H1 (cell line): ENCODE measurements at regions not wholly inside any gene's neighbourhood (a gene's known extent, or its start where the extent isn't known, plus 50 kb on each side); places are given as distances from the start of the nearest gene placed in this dataset.

Source experiments
- CHD7 ChIP-seq: fragments of 300-600 bp; sonication (generic); IDR thresholded peaks from 2 replicates; pipeline ENCODE4 v1.7.1; 2012; ENCODE audit warnings: low read length, moderate library complexity, mild to moderate bottlenecking, inconsistent platforms; ENCODE audit not compliant: insufficient replicate concordance
- CTCF ChIP-seq, 3 experiments: IDR thresholded peaks; 1 replicate in 2 of 3; 2 replicates in 1 of 3; pipeline versions ENCODE4 v1.5.1 to v1.6.1; 2011; ENCODE audit warnings: low read length in 3 of 3, mild to moderate bottlenecking in 3 of 3, inconsistent platforms in 2 of 3, low read depth in 1 of 3, moderate library complexity in 1 of 3; ENCODE audit not compliant: insufficient read depth in 1 of 3; ENCODE audit errors: control extremely low read depth in 1 of 3
- GTF2F1 ChIP-seq: IDR thresholded peaks from 2 replicates; pipeline ENCODE4 v1.6.1; 2012; ENCODE audit warnings: low read depth, low read length, improper control_type of control experiment, borderline replicate concordance
- HDAC2 ChIP-seq, 2 experiments: fragments of 300-600 bp in 1 of 2; sonication (generic) in 1 of 2; IDR thresholded peaks; 2 replicates each; pipeline ENCODE4 v1.6.1; 2011 to 2012; ENCODE audit warnings: low read depth in 2 of 2, low read length in 2 of 2, mild to moderate bottlenecking in 2 of 2, moderate library complexity in 2 of 2, borderline replicate concordance in 1 of 2, inconsistent platforms in 1 of 2
- JUND ChIP-seq: IDR thresholded peaks from 2 replicates; pipeline ENCODE4 v1.6.1; 2011; ENCODE audit warnings: mild to moderate bottlenecking, improper control_type of control experiment, low read length

GRCh38 chr20:24261351-24261750, 208.1 kb upstream of the SYNDIG1 start (continued):
- TF ChIP-seq CTCF (IDR thresholded peaks at IDR 0.05; ENCODE audit: control extremely low read depth in 1 of 3, insufficient read depth in 1 of 3, low read depth in 1 of 3, low read length in 3 of 3): no peak
- no peak for TF ChIP-seq CHD7
- no peak for TF ChIP-seq JUND
- no peak for TF ChIP-seq GTF2F1
- no peak for TF ChIP-seq HDAC2 (IDR thresholded peaks at IDR 0.05; ENCODE audit: borderline replicate concordance in 1 of 2, low read depth in 2 of 2, low read length in 2 of 2)
